Glutamatergic neuron (in vitro differentiated cells): ENCODE measurements at regions not wholly inside any gene's neighbourhood (a gene's known extent, or its start where the extent isn't known, plus 50 kb on each side); places are given as distances from the start of the nearest gene placed in this dataset.

ENCODE experiments used
- DNase-seq: peaks from one replicate; pipeline ENCODE4 v3.0.0; 2022
- H3K27ac Mint-ChIP-seq: one replicate; pipeline ENCODE4 v1.8.0; 2020; ENCODE audit warnings: mild to moderate bottlenecking, mixed read lengths, inconsistent platforms; ENCODE audit not compliant: unreplicated experiment
- H3K27me3 Mint-ChIP-seq: one replicate; pipeline ENCODE4 v1.8.0; 2020; ENCODE audit warnings: mild to moderate bottlenecking, moderate library complexity, mixed read lengths, inconsistent platforms; ENCODE audit not compliant: unreplicated experiment
- H3K36me3 Mint-ChIP-seq: one replicate; pipeline ENCODE4 v1.8.0; 2020; ENCODE audit warnings: mild to moderate bottlenecking, mixed read lengths, inconsistent platforms; ENCODE audit not compliant: unreplicated experiment
- H3K4me1 Mint-ChIP-seq: one replicate; pipeline ENCODE4 v1.8.0; 2020; ENCODE audit warnings: mild to moderate bottlenecking, low read depth, mixed read lengths, inconsistent platforms; ENCODE audit not compliant: unreplicated experiment
- H3K4me3 Mint-ChIP-seq: one replicate; pipeline ENCODE4 v1.8.0; 2020; ENCODE audit warnings: mild to moderate bottlenecking, mixed read lengths, inconsistent platforms; ENCODE audit not compliant: unreplicated experiment
- H3K9me3 Mint-ChIP-seq: one replicate; pipeline ENCODE4 v1.8.0; 2020; ENCODE audit warnings: mild to moderate bottlenecking, moderate library complexity, mixed read lengths, inconsistent platforms; ENCODE audit not compliant: unreplicated experiment
- TF ChIP-seq, protein P1 (sequence below): fragments of 200-600 bp; sonication (generic); IDR thresholded peaks from one replicate; pipeline ENCODE4 v1.5.0; 2021; ENCODE audit not compliant: partially characterized antibody, unreplicated experiment

DNA sequence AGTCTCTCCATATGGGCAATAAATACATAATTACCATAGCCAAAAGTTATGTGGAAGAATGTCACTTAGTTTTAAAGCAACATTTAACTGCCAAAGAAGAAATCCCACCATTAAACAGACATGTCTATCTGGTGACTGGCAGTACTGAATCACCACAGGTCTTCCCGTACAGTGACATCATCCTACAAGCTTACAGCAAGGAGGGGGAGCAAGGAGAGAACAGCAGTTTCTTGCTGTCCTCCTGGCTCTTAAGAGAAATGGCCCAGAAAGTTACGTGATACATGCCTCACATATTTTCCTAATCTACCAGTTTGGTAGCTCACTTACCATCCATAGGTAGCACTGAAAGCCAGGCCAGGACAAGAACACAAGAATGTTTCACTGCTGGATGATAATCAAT, 671.0 kb downstream of the DMRTA1 start:
- no peaks in the 10 kb centered on the region for H3K9me3 Mint-ChIP-seq
- H3K4me3 Mint-ChIP-seq = no peak overlapping the region
- H3K36me3 Mint-ChIP-seq = no peaks in the 10 kb centered on the region
- no peaks in the 10 kb centered on the region for H3K27me3 Mint-ChIP-seq
- peaks cover 5% of the 10 kb centered on the region for H3K4me1 Mint-ChIP-seq
- H3K27ac Mint-ChIP-seq = peak overlapping the region; percentile 20
- no peak for DNase-seq
- TF ChIP-seq, protein P1, sequence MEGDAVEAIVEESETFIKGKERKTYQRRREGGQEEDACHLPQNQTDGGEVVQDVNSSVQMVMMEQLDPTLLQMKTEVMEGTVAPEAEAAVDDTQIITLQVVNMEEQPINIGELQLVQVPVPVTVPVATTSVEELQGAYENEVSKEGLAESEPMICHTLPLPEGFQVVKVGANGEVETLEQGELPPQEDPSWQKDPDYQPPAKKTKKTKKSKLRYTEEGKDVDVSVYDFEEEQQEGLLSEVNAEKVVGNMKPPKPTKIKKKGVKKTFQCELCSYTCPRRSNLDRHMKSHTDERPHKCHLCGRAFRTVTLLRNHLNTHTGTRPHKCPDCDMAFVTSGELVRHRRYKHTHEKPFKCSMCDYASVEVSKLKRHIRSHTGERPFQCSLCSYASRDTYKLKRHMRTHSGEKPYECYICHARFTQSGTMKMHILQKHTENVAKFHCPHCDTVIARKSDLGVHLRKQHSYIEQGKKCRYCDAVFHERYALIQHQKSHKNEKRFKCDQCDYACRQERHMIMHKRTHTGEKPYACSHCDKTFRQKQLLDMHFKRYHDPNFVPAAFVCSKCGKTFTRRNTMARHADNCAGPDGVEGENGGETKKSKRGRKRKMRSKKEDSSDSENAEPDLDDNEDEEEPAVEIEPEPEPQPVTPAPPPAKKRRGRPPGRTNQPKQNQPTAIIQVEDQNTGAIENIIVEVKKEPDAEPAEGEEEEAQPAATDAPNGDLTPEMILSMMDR = no peak

DNA sequence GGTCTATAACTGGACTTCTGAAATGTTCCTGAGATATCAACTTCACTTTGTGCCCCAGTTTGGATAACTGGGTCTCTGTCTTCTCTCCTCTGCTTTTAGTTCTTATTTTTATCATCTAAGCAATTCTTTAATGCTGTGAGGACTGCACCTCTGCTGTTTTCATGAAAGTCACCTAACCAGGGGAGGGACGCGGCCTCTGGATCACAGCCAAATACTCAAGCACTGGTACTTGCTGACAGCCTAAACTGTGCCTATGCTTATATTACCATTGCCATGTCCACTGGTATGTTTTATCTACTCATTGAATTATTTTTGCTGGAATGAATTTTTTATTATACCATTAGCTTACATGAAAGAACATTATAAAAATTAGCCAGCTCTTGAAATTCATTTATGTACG, 674.0 kb downstream of the DMRTA1 start:
- TF ChIP-seq, protein P1 = no peak
- no peak for DNase-seq
- H3K36me3 Mint-ChIP-seq = no peaks in the 10 kb centered on the region
- H3K4me3 Mint-ChIP-seq = no peak overlapping the region
- H3K9me3 Mint-ChIP-seq = no peaks in the 10 kb centered on the region
- H3K4me1 Mint-ChIP-seq = peaks cover 14% of the 10 kb centered on the region
- no peaks in the 10 kb centered on the region for H3K27me3 Mint-ChIP-seq
- H3K27ac Mint-ChIP-seq = no peak overlapping the region

DNA sequence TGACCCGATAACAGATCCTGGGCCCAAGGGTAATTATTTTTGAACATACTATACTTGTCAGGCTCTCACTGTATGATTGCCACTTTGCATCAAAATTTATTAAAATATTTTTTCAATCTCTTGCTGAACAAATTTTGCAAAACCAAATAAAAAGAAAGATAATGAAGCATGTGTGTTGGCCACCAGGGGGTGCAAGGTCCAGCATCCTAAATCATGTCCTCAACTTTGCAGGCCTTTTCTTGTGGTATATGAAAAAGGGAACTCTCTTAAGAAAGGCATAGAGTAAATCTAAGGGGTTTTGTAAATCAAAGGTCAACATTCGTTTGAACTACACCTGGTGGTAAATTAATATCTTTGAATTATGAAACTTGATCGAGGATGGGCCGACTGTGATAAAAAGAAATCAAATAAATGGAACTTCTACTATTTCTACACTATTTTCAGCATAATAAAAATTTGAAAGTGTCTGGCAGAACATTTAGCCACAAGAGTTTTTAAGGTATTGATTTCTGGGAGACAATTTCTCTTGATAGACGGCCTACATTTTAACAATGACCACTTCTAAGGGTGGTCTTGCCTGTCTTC, 676.5 kb downstream of the DMRTA1 start:
- no peaks in the 10 kb centered on the region for H3K9me3 Mint-ChIP-seq
- no peaks in the 10 kb centered on the region for H3K27me3 Mint-ChIP-seq
- peak; percentile 62 for DNase-seq
- H3K36me3 Mint-ChIP-seq = no peaks in the 10 kb centered on the region
- no peak overlapping the region for H3K4me3 Mint-ChIP-seq
- H3K27ac Mint-ChIP-seq = no peak overlapping the region
- H3K4me1 Mint-ChIP-seq = peaks cover 11% of the 10 kb centered on the region
- TF ChIP-seq, protein P1 = peak; percentile 93

DNA sequence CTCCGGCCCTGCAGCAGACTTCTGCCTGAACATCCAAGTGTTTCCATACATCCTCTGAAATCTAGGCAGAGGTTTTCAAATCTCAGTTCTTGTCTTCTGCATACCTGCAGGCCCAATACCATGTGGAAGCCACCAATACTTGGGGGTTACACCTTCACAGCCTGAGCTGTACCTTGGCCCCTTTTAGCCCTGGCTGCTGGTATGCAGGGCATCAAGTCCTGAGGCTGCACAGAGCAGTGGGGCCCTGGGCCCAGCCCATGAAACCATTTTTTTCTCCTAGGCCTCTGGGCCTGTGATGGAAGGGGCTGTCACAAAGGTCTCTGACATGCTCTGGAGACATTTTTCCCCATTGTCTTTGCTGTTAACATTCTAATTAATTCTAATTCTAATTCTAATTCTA, 680.6 kb downstream of the ELAVL2 start:
- DNase-seq = no peak
- H3K36me3 Mint-ChIP-seq = peaks cover 16% of the 10 kb centered on the region
- H3K27me3 Mint-ChIP-seq = no peaks in the 10 kb centered on the region
- TF ChIP-seq, protein P1 = no peak
- no peak overlapping the region for H3K4me3 Mint-ChIP-seq
- H3K9me3 Mint-ChIP-seq = peaks cover 6% of the 10 kb centered on the region
- no peaks in the 10 kb centered on the region for H3K4me1 Mint-ChIP-seq
- H3K27ac Mint-ChIP-seq = no peak overlapping the region

DNA sequence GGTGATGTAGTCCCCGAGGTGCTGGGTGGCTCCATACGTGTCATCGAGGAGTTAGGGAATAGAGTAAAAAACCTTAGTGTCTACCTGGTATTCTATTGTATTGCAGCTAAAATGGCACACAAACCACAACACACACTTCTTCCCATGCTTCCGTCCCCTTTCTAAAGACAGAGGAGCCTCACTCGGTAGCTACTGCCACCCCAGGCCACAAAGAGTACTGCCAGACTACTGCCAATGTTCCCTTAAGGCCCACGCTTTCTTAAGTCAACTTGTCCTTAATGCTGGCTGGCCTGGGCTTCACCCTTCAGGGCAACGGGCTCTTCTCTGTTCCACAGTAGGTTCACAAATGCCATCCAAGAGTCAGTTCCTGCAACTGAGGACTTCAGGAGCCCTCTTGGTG, 673.0 kb downstream of the ELAVL2 start:
- Mint-ChIP-seq H3K4me3 (no peak overlapping the region), H3K9me3 (no peaks in the 10 kb centered on the region), H3K4me1 (peaks cover 2% of the 10 kb centered on the region), H3K27ac (no peak overlapping the region), H3K36me3 (no peaks in the 10 kb centered on the region), H3K27me3 (no peaks in the 10 kb centered on the region)
- no peak for DNase-seq
- TF ChIP-seq, protein P1 = no peak
